Type B pancreatic cell (in vitro differentiated cells): ENCODE measurements at regions not wholly inside any gene's neighbourhood (a gene's known extent, or its start where the extent isn't known, plus 50 kb on each side); places are given as distances from the start of the nearest gene placed in this dataset.

Experiments used
- DNase-seq: peaks from one replicate; pipeline ENCODE4 v3.0.0; 2021; ENCODE audit warnings: mixed read lengths; ENCODE audit not compliant: unreplicated experiment; ENCODE audit errors: extremely low spot score
- H3K27ac Mint-ChIP-seq: 2 replicates; pipeline ENCODE4 v1.8.0; 2021; ENCODE audit warnings: mild to moderate bottlenecking, mixed read lengths
- H3K27me3 Mint-ChIP-seq: 2 replicates; pipeline ENCODE4 v1.8.0; 2021; ENCODE audit warnings: mixed read lengths
- H3K36me3 Mint-ChIP-seq: 2 replicates; pipeline ENCODE4 v1.8.0; 2021; ENCODE audit warnings: mixed read lengths
- H3K4me1 Mint-ChIP-seq: one replicate; pipeline ENCODE4 v1.8.0; 2021; ENCODE audit warnings: mixed read lengths; ENCODE audit not compliant: unreplicated experiment
- H3K4me3 Mint-ChIP-seq: 2 replicates; pipeline ENCODE4 v1.8.0; 2021; ENCODE audit warnings: mild to moderate bottlenecking, mixed read lengths
- H3K9me3 Mint-ChIP-seq: 2 replicates; pipeline ENCODE4 v1.8.0; 2021; ENCODE audit warnings: mixed read lengths
- TF ChIP-seq, protein P1 (sequence below): fragments of 200-600 bp; sonication (generic); conservative IDR thresholded peaks from 2 replicates; pipeline ENCODE4 v1.5.0; 2021; ENCODE audit warnings: antibody characterized with exemption, mild to moderate bottlenecking

DNA sequence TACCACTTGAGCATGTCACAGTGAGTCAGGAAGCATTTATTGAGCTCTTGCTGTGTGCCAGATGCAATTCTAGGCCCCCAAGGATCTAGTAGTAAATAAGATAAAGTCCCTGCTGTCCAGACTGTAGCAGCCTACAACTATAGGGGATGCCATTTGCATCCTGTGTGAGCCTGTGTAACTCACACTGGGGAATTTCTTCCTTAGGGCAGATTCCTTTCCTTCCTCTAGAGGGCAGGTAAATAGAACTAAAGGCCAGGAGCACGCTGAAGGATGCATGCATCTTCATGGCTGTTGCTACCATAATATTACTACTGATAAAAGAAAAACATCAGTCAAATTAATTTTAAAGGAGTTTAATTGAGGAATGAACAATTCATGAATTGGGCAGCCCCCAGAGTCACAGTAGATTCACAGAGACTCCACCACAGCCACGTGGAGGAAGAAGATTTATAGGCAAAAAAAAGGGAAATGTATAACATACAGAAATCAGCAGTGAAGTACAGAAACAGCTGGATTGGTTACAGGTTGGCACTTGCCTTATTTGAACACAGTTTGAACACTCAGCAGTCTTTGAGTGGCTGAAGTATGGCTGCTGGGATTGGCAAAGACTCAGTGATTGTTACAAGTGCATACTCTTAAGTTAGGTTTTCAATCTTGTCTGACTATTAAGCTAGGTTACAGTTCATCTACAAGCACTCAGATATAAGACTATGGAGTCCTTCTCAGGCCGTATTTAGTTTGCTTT, 98.9 kb downstream of the ACTL7B start:
- TF ChIP-seq, protein P1, sequence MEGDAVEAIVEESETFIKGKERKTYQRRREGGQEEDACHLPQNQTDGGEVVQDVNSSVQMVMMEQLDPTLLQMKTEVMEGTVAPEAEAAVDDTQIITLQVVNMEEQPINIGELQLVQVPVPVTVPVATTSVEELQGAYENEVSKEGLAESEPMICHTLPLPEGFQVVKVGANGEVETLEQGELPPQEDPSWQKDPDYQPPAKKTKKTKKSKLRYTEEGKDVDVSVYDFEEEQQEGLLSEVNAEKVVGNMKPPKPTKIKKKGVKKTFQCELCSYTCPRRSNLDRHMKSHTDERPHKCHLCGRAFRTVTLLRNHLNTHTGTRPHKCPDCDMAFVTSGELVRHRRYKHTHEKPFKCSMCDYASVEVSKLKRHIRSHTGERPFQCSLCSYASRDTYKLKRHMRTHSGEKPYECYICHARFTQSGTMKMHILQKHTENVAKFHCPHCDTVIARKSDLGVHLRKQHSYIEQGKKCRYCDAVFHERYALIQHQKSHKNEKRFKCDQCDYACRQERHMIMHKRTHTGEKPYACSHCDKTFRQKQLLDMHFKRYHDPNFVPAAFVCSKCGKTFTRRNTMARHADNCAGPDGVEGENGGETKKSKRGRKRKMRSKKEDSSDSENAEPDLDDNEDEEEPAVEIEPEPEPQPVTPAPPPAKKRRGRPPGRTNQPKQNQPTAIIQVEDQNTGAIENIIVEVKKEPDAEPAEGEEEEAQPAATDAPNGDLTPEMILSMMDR, result peak; percentile 50
- no peak overlapping the region for H3K27ac Mint-ChIP-seq
- no peak overlapping the region for H3K4me3 Mint-ChIP-seq
- no peak for DNase-seq
- H3K4me1 Mint-ChIP-seq, result no peaks in the 10 kb centered on the region
- H3K27me3 Mint-ChIP-seq, result peaks cover 22% of the 10 kb centered on the region
- H3K36me3 Mint-ChIP-seq, result peaks cover 9% of the 10 kb centered on the region
- peaks cover 8% of the 10 kb centered on the region for H3K9me3 Mint-ChIP-seq

DNA sequence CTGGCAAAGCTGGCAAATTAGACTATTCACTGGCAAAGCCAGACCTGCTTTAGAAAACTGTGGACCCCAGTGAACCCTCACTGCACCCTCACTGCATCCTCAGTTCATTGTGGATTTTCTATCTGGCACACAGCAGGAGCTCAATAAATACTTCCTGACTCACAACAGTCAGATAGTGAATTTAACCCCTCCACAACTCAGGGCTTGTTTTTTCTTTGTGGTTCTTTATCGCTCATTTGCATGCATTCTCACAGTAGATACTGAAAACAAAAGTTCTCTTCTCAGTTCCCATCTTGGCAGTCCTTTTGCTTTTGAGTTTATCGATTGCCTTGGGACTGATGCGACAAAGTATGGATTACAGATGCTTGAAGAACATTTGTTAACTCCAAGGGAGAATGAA, 99.8 kb downstream of the ACTL7B start:
- Mint-ChIP-seq H3K4me1 (no peaks in the 10 kb centered on the region), H3K36me3 (peaks cover 9% of the 10 kb centered on the region)
- TF ChIP-seq, protein P1, result no peak

DNA sequence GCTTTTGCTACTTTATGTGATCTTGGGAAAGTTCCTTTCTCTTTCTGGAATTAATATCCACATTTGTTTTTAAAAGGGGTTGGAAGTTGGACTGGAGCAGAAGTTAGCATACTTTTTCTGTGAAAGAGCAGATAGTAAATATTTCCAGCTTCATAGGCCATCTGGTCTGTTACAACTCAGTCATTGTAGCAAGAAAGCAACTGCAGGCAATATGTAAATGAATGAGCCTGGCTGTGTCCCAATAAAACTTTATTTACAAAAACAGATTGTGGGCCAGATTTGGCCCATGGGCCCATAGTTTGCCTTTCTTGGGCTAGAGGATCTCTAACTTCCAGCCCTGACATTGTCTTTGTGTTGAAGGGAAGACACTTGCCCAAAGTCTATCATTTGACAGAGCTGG, 104.4 kb downstream of the ACTL7B start:
- Mint-ChIP-seq H3K9me3 (peaks cover 8% of the 10 kb centered on the region), H3K4me3 (no peak overlapping the region), H3K27me3 (peaks cover 18% of the 10 kb centered on the region), H3K27ac (no peak overlapping the region), H3K4me1 (no peaks in the 10 kb centered on the region), H3K36me3 (peaks cover 9% of the 10 kb centered on the region)
- TF ChIP-seq, protein P1, result no peak
- no peak for DNase-seq

More for the DNA sequence above, 99.8 kb downstream of the ACTL7B start:
- H3K27ac Mint-ChIP-seq, result no peak overlapping the region
- H3K4me3 Mint-ChIP-seq, result no peak overlapping the region
- peaks cover 8% of the 10 kb centered on the region for H3K9me3 Mint-ChIP-seq
- DNase-seq, result no peak
- peaks cover 22% of the 10 kb centered on the region for H3K27me3 Mint-ChIP-seq

DNA sequence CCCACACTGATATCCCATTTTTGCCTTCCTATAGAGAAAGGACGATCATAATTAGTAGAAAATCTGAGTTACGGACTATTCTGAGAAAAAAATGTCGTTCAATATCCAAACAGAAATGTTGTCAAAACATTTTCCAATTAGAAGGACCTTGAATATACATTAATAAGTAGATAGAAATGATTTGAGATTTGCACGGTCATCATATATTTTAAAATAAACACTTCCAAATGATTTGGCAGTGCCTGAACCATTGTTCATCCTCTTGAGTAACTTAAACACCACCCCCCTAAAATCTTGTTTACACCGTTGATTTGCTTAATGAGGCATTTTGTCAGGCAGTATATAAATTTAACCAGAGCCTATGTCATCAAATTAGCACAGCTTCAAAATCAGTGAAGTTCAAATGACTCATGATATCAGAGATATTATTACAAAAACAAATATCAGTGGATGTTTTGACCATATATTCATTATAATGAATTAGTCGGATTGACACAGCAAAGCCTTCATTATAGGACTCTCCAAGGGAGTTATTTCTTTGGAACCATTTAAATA, 105.0 kb downstream of the ACTL7B start:
- H3K36me3 Mint-ChIP-seq, result peaks cover 9% of the 10 kb centered on the region
- no peak overlapping the region for H3K4me3 Mint-ChIP-seq
- peaks cover 19% of the 10 kb centered on the region for H3K27me3 Mint-ChIP-seq
- TF ChIP-seq, protein P1, result no peak
- no peaks in the 10 kb centered on the region for H3K4me1 Mint-ChIP-seq
- DNase-seq, result no peak
- H3K9me3 Mint-ChIP-seq, result peaks cover 8% of the 10 kb centered on the region
- H3K27ac Mint-ChIP-seq, result no peak overlapping the region

DNA sequence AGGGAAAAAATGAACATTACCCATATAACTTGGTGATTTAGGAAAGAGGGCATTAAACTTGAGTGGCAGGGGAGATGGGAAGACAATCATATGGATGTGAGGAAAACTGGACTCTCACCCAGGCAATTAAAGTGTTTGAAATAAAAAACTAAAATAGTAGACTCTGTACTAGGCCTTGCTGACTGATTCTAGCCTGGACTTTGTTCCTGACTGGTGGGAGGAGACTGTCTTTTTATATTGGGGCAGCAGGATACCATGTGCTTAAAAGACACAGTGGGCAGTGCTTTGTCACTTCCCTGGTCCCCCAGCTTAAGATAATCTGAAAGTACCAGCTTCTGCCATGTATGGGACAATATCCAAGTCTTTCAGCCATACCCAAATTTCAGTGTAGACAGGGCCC, 107.0 kb downstream of the ACTL7B start:
- no peak for DNase-seq
- Mint-ChIP-seq H3K36me3 (peaks cover 4% of the 10 kb centered on the region), H3K4me3 (no peak overlapping the region), H3K27me3 (peaks cover 14% of the 10 kb centered on the region), H3K4me1 (no peaks in the 10 kb centered on the region), H3K9me3 (no peaks in the 10 kb centered on the region), H3K27ac (no peak overlapping the region)
- TF ChIP-seq, protein P1, result no peak
